Endothelial cell of umbilical vein (primary cell): ENCODE measurements at regions not wholly inside any gene's neighbourhood (a gene's known extent, or its start where the extent isn't known, plus 50 kb on each side); places are given as distances from the start of the nearest gene placed in this dataset.

Experiments used
- BruUV-seq: library from RNA; stranded (reverse); fragments of 400-500 nt; replicated peaks from 2 replicates; lab custom pipeline; 2021; lab: Mats Ljungman, UMichigan
- CTCF ChIA-PET: fragments of 300-600, 350-600 bp; sonication (Branson Sonifier 250); formaldehyde crosslinking; loops from one replicate; lab custom pipeline; 2021; ENCODE audit warnings: antibody characterized with exemption, inconsistent platforms; lab: Charles Lee
- POLR2A ChIA-PET: fragments of 300-600, 350-600 bp; sonication (Branson Sonifier 250); formaldehyde crosslinking; loops from one replicate; lab custom pipeline; 2021; ENCODE audit warnings: antibody characterized with exemption, inconsistent platforms; lab: Charles Lee
- DNase-seq: peaks from one replicate; pipeline ENCODE4 v3.0.0-alpha.2; 2011; ENCODE audit warnings: low read depth, low spot score
- FAIRE-seq: peaks from 2 replicates; lab custom pipeline; 2011; peaks lifted over from hg19 to GRCh38; lab: Jason Lieb, UNC
- H2AFZ ChIP-seq: 2 replicates; pipeline ENCODE4 v1.6.0; 2012; ENCODE audit warnings: low read depth, low read length, control low read depth, inconsistent platforms
- H3K27ac ChIP-seq: 2 replicates; pipeline ENCODE4 v1.5.1; 2011; ENCODE audit warnings: low read depth, mild to moderate bottlenecking, control low read depth, low read length, moderate library complexity; ENCODE audit not compliant: insufficient read depth
- H3K27me3 ChIP-seq, 2 experiments: 2 replicates each; pipeline versions ENCODE4 v1.6.0 to v1.6.1; 2011; ENCODE audit warnings: low read length in 2 of 2, mixed read lengths in 1 of 2; ENCODE audit not compliant: control insufficient read depth in 2 of 2, insufficient read depth in 2 of 2
- H3K36me3 ChIP-seq, 2 experiments: 2 replicates in 1 of 2; 3 replicates in 1 of 2; pipeline ENCODE4 v1.5.1; 2011; ENCODE audit warnings: low read length in 2 of 2, mild to moderate bottlenecking in 1 of 2, moderate library complexity in 1 of 2; ENCODE audit not compliant: control insufficient read depth in 2 of 2, insufficient read depth in 2 of 2; ENCODE audit errors: extremely low read depth in 1 of 2
- H3K4me1 ChIP-seq: 3 replicates; pipeline ENCODE4 v1.5.1; 2011; ENCODE audit warnings: mild to moderate bottlenecking, low read length; ENCODE audit not compliant: control insufficient read depth, insufficient read depth; ENCODE audit errors: extremely low read depth
- H3K4me2 ChIP-seq: 2 replicates; pipeline ENCODE4 v1.6.1; 2011; ENCODE audit warnings: low read length, control low read depth, mixed read lengths; ENCODE audit not compliant: insufficient read depth
- H3K4me3 ChIP-seq, 3 experiments: fragments of 200-600 bp in 1 of 3; sonication (generic), shearing (Covaris generic) in 1 of 3; replicated peaks in 1 of 3; 2 replicates each; pipeline ENCODE4 v1.5.1; 2011 to 2016; ENCODE audit warnings: control low read depth in 3 of 3, low read length in 3 of 3, mild to moderate bottlenecking in 2 of 3, inconsistent platforms in 1 of 3, low read depth in 1 of 3, moderate library complexity in 1 of 3; ENCODE audit not compliant: insufficient read depth in 1 of 3
- H3K79me2 ChIP-seq: 2 replicates; pipeline ENCODE4 v1.6.0; 2012; ENCODE audit warnings: low read length, inconsistent platforms; ENCODE audit not compliant: control insufficient read depth, insufficient read depth
- H3K9ac ChIP-seq: replicated peaks from 2 replicates; pipeline ENCODE3; 2011; ENCODE audit warnings: low read length, control low read depth; ENCODE audit not compliant: insufficient read depth; ENCODE audit errors: extremely low read depth
- H3K9me1 ChIP-seq: replicated peaks from 3 replicates; pipeline ENCODE4 v1.6.0; 2011; ENCODE audit warnings: mild to moderate bottlenecking, low read length; ENCODE audit not compliant: control insufficient read depth, insufficient read depth; ENCODE audit errors: extremely low read depth
- H3K9me3 ChIP-seq: replicated peaks from 2 replicates; pipeline ENCODE4 v1.5.1; 2012; ENCODE audit warnings: low read length, inconsistent platforms; ENCODE audit not compliant: control insufficient read depth, insufficient read depth
- H4K20me1 ChIP-seq: replicated peaks from 2 replicates; pipeline ENCODE3; 2011; ENCODE audit warnings: mild to moderate bottlenecking, low read length; ENCODE audit not compliant: control insufficient read depth, insufficient read depth; ENCODE audit errors: extremely low read depth
- CTCF ChIP-seq, 2 donors: IDR thresholded peaks; 1 replicate in 1 of 2; 2 replicates in 1 of 2; pipeline ENCODE4 v1.5.1; 2011; ENCODE audit warnings: low read length in 2 of 2, mild to moderate bottlenecking in 2 of 2, moderate library complexity in 2 of 2, control low read depth in 1 of 2, inconsistent platforms in 1 of 2, low read depth in 1 of 2; ENCODE audit not compliant: insufficient read depth in 1 of 2; ENCODE audit errors: extremely low read depth in 1 of 2
- JUN ChIP-seq: IDR thresholded peaks from 2 replicates; pipeline ENCODE4 v1.6.1; 2011; ENCODE audit warnings: borderline replicate concordance, low read depth; ENCODE audit not compliant: insufficient read length, insufficient read depth
- MYC ChIP-seq: IDR thresholded peaks from one replicate; pipeline ENCODE4 v1.6.1; 2011; ENCODE audit warnings: mild to moderate bottlenecking, low read depth, low read length
- POLR2AphosphoS5 ChIP-seq: IDR thresholded peaks from 2 replicates; pipeline ENCODE4 v1.6.1; 2012; ENCODE audit warnings: low read depth, mild to moderate bottlenecking, control low read depth, low read length, moderate library complexity; ENCODE audit not compliant: insufficient read depth
- dilution Hi-C: fragments of 300-500 bp; cut with MboI; formaldehyde crosslinking; loops from one replicate; pipeline ENCODE4 v1.15.0; 2019; ENCODE audit warnings: low sequenced_read_pairs; ENCODE audit not compliant: extremely low pct_ligation_motif_present
- intact Hi-C: fragments of 100-400 bp; cut with micrococcal nuclease; formaldehyde crosslinking; loops from one replicate; pipeline ENCODE4 v1.10.0; 2022
- TF ChIP-seq, protein P1 (sequence below): IDR thresholded peaks from 2 replicates; pipeline ENCODE4 v1.6.1; 2011; ENCODE audit not compliant: insufficient read depth, insufficient read length

DNA sequence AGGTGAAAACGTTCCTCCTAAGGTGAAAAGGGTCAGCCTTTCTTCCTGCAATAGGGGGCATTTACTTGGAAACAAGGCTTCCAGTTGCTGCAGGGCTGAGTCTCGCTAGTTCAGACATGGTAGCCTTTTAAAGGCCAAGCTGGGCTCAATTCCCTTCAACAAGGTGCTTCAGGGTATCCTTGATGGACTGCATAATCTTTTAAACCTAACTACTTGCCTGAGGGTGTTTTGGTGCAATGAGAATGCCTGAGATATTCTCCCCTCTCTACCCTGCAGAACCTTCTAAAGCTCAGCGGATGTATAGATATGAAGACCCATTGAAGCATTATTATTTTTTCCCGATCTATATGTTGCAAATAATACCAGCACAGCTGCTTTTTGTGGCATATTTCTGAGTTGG, 416.1 kb downstream of the QKI start:
- H3K36me3 ChIP-seq = no peaks in the 10 kb centered on the region
- TF ChIP-seq POLR2AphosphoS5 (no peak), JUN (no peak), CTCF (IDR thresholded peaks at IDR 0.05; ENCODE audit: extremely low read depth in 1 of 2, insufficient read depth in 1 of 2, low read depth in 1 of 2, low read length in 2 of 2) (no peak), MYC (no peak)
- TF ChIP-seq, protein P1, sequence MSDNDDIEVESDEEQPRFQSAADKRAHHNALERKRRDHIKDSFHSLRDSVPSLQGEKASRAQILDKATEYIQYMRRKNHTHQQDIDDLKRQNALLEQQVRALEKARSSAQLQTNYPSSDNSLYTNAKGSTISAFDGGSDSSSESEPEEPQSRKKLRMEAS = no peak
- no peaks in the 10 kb centered on the region for H3K4me1 ChIP-seq
- POLR2A ChIA-PET = no interaction called here
- DNase-seq (no peak), FAIRE-seq (no peak)
- no peak overlapping the region for H3K4me3 ChIP-seq
- dilution Hi-C loops (no loop called here), intact Hi-C loops (no loop called here)
- H3K9ac ChIP-seq = no peak overlapping the region
- peaks cover 2% of the 10 kb centered on the region for H4K20me1 ChIP-seq
- no peaks in the 10 kb centered on the region for H3K27me3 ChIP-seq
- H3K9me3 ChIP-seq = peaks cover 2% of the 10 kb centered on the region
- H3K79me2 ChIP-seq = no peaks in the 10 kb centered on the region
- H3K4me2 ChIP-seq = no peak overlapping the region
- no TSS peak for BruUV-seq
- no peak overlapping the region for H2AFZ ChIP-seq
- CTCF ChIA-PET = no interaction called here
- no peak overlapping the region for H3K27ac ChIP-seq
- H3K9me1 ChIP-seq = no peaks in the 10 kb centered on the region
